CD4-positive, CD25-positive, alpha-beta regulatory T cell (primary cell): ENCODE measurements at regions not wholly inside any gene's neighbourhood (a gene's known extent, or its start where the extent isn't known, plus 50 kb on each side); places are given as distances from the start of the nearest gene placed in this dataset.
"Not testable (repeated sequence)": the region's sequence is repeated elsewhere in the genome, so short reads cannot be mapped to it uniquely, and the experiment has no call there.

Source experiments
- ATAC-seq, 2 donors: fragments of 150-1000 bp; cut with Tn5 transposase; one replicate each; pipeline ENCODE4 v1.10.0; 2021; ENCODE audit warnings: low read depth in 2 of 2, moderate number of reproducible peaks in 2 of 2, moderate library complexity in 1 of 2
- DNase-seq, 3 donors: peaks; one replicate each; pipeline versions ENCODE4 v3.0.0 to v3.0.0-alpha.2; 2012 to 2022; ENCODE audit warnings: mixed read lengths in 1 of 3
- H3K27ac ChIP-seq: one replicate; pipeline ENCODE4 v1.7.0; 2013; ENCODE audit warnings: mild to moderate bottlenecking, low read length; ENCODE audit not compliant: insufficient read depth, poor library complexity, severe bottlenecking
- H3K27me3 ChIP-seq: one replicate; pipeline ENCODE4 v1.7.0; 2013; ENCODE audit warnings: low read length; ENCODE audit not compliant: control insufficient read depth, insufficient read depth
- H3K36me3 ChIP-seq: one replicate; pipeline ENCODE4 v1.7.0; 2013; ENCODE audit warnings: mild to moderate bottlenecking, low read length, moderate library complexity; ENCODE audit not compliant: control insufficient read depth, insufficient read depth
- H3K4me1 ChIP-seq: 2 replicates; pipeline ENCODE4 v1.7.0; 2013; ENCODE audit warnings: mild to moderate bottlenecking, low read length; ENCODE audit not compliant: insufficient read depth, control insufficient read depth, poor library complexity, severe bottlenecking
- H3K4me3 ChIP-seq: one replicate; pipeline ENCODE4 v1.7.0; 2013; ENCODE audit warnings: low read depth, mild to moderate bottlenecking, low read length, moderate library complexity
- H3K9me3 ChIP-seq, 2 experiments: 1 replicate in 1 of 2; 2 replicates in 1 of 2; pipeline ENCODE4 v1.7.0; 2013; ENCODE audit warnings: low read length in 2 of 2, mild to moderate bottlenecking in 1 of 2, moderate library complexity in 1 of 2; ENCODE audit not compliant: control insufficient read depth in 2 of 2
- H3K27ac Mint-ChIP-seq, 3 donors: one replicate each; pipeline ENCODE4 v1.8.0; 2020 to 2022; ENCODE audit warnings: mild to moderate bottlenecking in 3 of 3, mixed read lengths in 3 of 3, moderate library complexity in 2 of 3
- H3K27me3 Mint-ChIP-seq: one replicate; pipeline ENCODE4 v1.8.0; 2022; ENCODE audit warnings: mild to moderate bottlenecking, mixed read lengths
- H3K36me3 Mint-ChIP-seq: one replicate; pipeline ENCODE4 v1.8.0; 2020; ENCODE audit warnings: mixed read lengths
- H3K4me1 Mint-ChIP-seq, 4 donors: one replicate each; pipeline ENCODE4 v1.8.0; 2020 to 2022; ENCODE audit warnings: mixed read lengths in 4 of 4, mild to moderate bottlenecking in 1 of 4
- H3K4me3 Mint-ChIP-seq, 4 donors: one replicate each; pipeline ENCODE4 v1.8.0; 2020 to 2022; ENCODE audit warnings: mild to moderate bottlenecking in 4 of 4, mixed read lengths in 4 of 4, moderate library complexity in 3 of 4
- H3K9me3 Mint-ChIP-seq, 7 donors: one replicate each; pipeline ENCODE4 v1.8.0; 2020 to 2022; ENCODE audit warnings: mixed read lengths in 7 of 7, mild to moderate bottlenecking in 3 of 7, moderate library complexity in 2 of 7

DNA sequence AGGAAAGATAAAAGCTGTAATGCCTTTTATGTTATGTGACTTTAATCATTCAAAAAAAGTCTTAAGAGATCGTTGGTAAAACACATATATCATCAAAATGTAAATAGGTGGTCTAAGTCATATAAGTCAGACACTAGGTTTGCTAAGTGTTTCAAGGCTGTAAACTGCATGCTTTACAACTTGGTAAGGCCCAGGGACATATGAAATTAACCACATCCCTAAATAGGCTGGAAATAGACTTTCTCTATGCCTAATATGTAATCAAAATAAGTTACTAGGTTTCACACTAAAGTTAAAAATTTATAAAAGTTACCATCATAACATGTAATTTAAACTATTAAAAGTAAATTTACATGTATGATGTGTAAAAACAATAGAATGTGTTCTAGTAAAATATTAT, 946.3 kb upstream of the LRATD1 start:
- H3K4me1 ChIP-seq = no peaks in the 10 kb centered on the region
- peaks cover 0 to 14% (median 4%) of the 10 kb centered on the region in 7 donors for H3K9me3 Mint-ChIP-seq
- no peaks in the 10 kb centered on the region for H3K4me1 Mint-ChIP-seq
- no peak overlapping the region for H3K27ac ChIP-seq
- no peaks in the 10 kb centered on the region for H3K36me3 Mint-ChIP-seq
- H3K27me3 ChIP-seq = no peaks in the 10 kb centered on the region
- H3K9me3 ChIP-seq = no peaks in the 10 kb centered on the region
- no peaks in the 10 kb centered on the region for H3K27me3 Mint-ChIP-seq
- no peak overlapping the region for H3K4me3 Mint-ChIP-seq
- H3K4me3 ChIP-seq = no peak overlapping the region
- H3K27ac Mint-ChIP-seq = no peak overlapping the region
- DNase-seq (no peak), ATAC-seq (no peak)
- H3K36me3 ChIP-seq = no peaks in the 10 kb centered on the region

- Mint-ChIP-seq H3K36me3 (no peaks in the 10 kb centered on the region), H3K4me3 (no peak overlapping the region), H3K27me3 (no peaks in the 10 kb centered on the region), H3K9me3 (peaks cover 0 to 7% (median 2%) of the 10 kb centered on the region in 7 donors), H3K27ac (no peak overlapping the region), H3K4me1 (no peaks in the 10 kb centered on the region)
- Histone ChIP-seq H3K9me3 (no peaks in the 10 kb centered on the region), H3K36me3 (no peaks in the 10 kb centered on the region), H3K27ac (no peak overlapping the region), H3K4me3 (no peak overlapping the region), H3K27me3 (no peaks in the 10 kb centered on the region), H3K4me1 (no peaks in the 10 kb centered on the region)
- no peak for ATAC-seq
- DNase-seq = no peak
Observed at GRCh38 chr2:13694673-13695072, 937.8 kb upstream of the LRATD1 start.

- Histone ChIP-seq H3K36me3 (no peaks in the 10 kb centered on the region), H3K4me3 (no peak overlapping the region), H3K27ac (no peak overlapping the region), H3K27me3 (no peaks in the 10 kb centered on the region), H3K4me1 (no peaks in the 10 kb centered on the region), H3K9me3 (no peaks in the 10 kb centered on the region)
- H3K4me1 Mint-ChIP-seq = no peaks in the 10 kb centered on the region
- DNase-seq (no peak), ATAC-seq (no peak)
- H3K9me3 Mint-ChIP-seq = peaks cover 0 to 7% (median 2%) of the 10 kb centered on the region in 7 donors
- H3K27me3 Mint-ChIP-seq = no peaks in the 10 kb centered on the region
- no peak overlapping the region for H3K4me3 Mint-ChIP-seq
- no peaks in the 10 kb centered on the region for H3K36me3 Mint-ChIP-seq
- H3K27ac Mint-ChIP-seq = no peak overlapping the region
Observed at GRCh38 chr2:13696601-13697000, 935.9 kb upstream of the LRATD1 start.

- Histone ChIP-seq H3K27ac (no peak overlapping the region), H3K36me3 (no peaks in the 10 kb centered on the region), H3K4me1 (no peaks in the 10 kb centered on the region), H3K4me3 (no peak overlapping the region), H3K27me3 (no peaks in the 10 kb centered on the region), H3K9me3 (no peaks in the 10 kb centered on the region)
- H3K36me3 Mint-ChIP-seq = no peaks in the 10 kb centered on the region
- ATAC-seq (no peak), DNase-seq (no peak)
- no peaks in the 10 kb centered on the region for H3K4me1 Mint-ChIP-seq
- no peaks in the 10 kb centered on the region for H3K27me3 Mint-ChIP-seq
- no peak overlapping the region for H3K4me3 Mint-ChIP-seq
- no peak overlapping the region for H3K27ac Mint-ChIP-seq
- peaks cover 0 to 4% (median 0%) of the 10 kb centered on the region in 7 donors for H3K9me3 Mint-ChIP-seq
Observed at GRCh38 chr2:13698847-13699246, 933.7 kb upstream of the LRATD1 start.

DNA sequence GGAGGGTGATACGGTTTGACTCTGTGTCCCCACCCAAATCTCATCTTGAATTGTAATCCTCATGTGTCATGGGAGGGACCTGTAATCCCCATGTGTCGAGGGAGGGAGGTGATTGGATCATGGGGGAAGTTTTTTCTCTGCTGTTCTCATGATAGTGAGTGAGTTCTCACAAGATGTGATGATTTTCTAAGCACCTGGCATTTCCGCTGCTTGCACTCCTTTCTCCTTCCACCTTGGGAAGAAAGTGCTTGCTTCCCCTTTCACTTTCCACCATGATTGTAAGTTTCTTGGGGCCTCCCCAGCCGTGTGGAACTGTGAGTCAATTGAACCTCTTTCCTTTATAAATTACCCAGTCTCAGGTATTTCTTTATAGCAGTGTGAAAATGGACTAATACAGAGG, 932.6 kb upstream of the LRATD1 start:
- H3K4me3 ChIP-seq, H3K27me3 Mint-ChIP-seq, H3K9me3 Mint-ChIP-seq, H3K36me3 Mint-ChIP-seq, H3K4me1 ChIP-seq, ATAC-seq, H3K4me3 Mint-ChIP-seq, H3K27ac ChIP-seq, DNase-seq, H3K9me3 ChIP-seq, H3K27me3 ChIP-seq, H3K4me1 Mint-ChIP-seq, H3K27ac Mint-ChIP-seq, H3K36me3 ChIP-seq: not testable (repeated sequence)

GRCh38 chr2:13711154-13711553, 921.4 kb upstream of the LRATD1 start:
- no peak overlapping the region for H3K4me3 Mint-ChIP-seq
- peaks cover 1 to 18% (median 3%) of the 10 kb centered on the region in 7 donors for H3K9me3 Mint-ChIP-seq
- no peaks in the 10 kb centered on the region for H3K4me1 ChIP-seq
- H3K27me3 ChIP-seq = no peaks in the 10 kb centered on the region
- no peaks in the 10 kb centered on the region for H3K9me3 ChIP-seq
- no peaks in the 10 kb centered on the region for H3K4me1 Mint-ChIP-seq
- no peaks in the 10 kb centered on the region for H3K36me3 ChIP-seq
- no peak overlapping the region for H3K27ac ChIP-seq
- ATAC-seq = no peak
- no peak overlapping the region for H3K27ac Mint-ChIP-seq
- H3K36me3 Mint-ChIP-seq = no peaks in the 10 kb centered on the region
- no peak overlapping the region for H3K4me3 ChIP-seq
- H3K27me3 Mint-ChIP-seq = no peaks in the 10 kb centered on the region
- no peak for DNase-seq

- no peaks in the 10 kb centered on the region for H3K36me3 ChIP-seq
- no peaks in the 10 kb centered on the region for H3K9me3 ChIP-seq
- Mint-ChIP-seq H3K27me3 (no peaks in the 10 kb centered on the region), H3K27ac (no peak overlapping the region), H3K4me1 (no peaks in the 10 kb centered on the region), H3K9me3 (peaks cover under 1 to 7% (median 2%) of the 10 kb centered on the region in 7 donors), H3K4me3 (no peak overlapping the region), H3K36me3 (no peaks in the 10 kb centered on the region)
- no peak for DNase-seq
- no peaks in the 10 kb centered on the region for H3K27me3 ChIP-seq
- no peak overlapping the region for H3K27ac ChIP-seq
- H3K4me3 ChIP-seq = no peak overlapping the region
- no peak for ATAC-seq
- no peaks in the 10 kb centered on the region for H3K4me1 ChIP-seq
Observed at GRCh38 chr2:13714466-13714865, 918.1 kb upstream of the LRATD1 start.

- no peak overlapping the region for H3K4me3 Mint-ChIP-seq
- Histone ChIP-seq H3K4me1 (no peaks in the 10 kb centered on the region), H3K4me3 (no peak overlapping the region), H3K27me3 (no peaks in the 10 kb centered on the region), H3K36me3 (no peaks in the 10 kb centered on the region), H3K27ac (no peak overlapping the region), H3K9me3 (no peaks in the 10 kb centered on the region)
- no peaks in the 10 kb centered on the region for H3K4me1 Mint-ChIP-seq
- ATAC-seq (no peak), DNase-seq (no peak)
- H3K9me3 Mint-ChIP-seq = peaks cover 2 to 8% (median 4%) of the 10 kb centered on the region in 7 donors
- H3K27me3 Mint-ChIP-seq = no peaks in the 10 kb centered on the region
- no peak overlapping the region for H3K27ac Mint-ChIP-seq
- no peaks in the 10 kb centered on the region for H3K36me3 Mint-ChIP-seq
Observed at GRCh38 chr2:13725945-13726344, 906.6 kb upstream of the LRATD1 start.
